GM12878 (cell line): ENCODE measurements at regions not wholly inside any gene's neighbourhood (a gene's known extent, or its start where the extent isn't known, plus 50 kb on each side); places are given as distances from the start of the nearest gene placed in this dataset.

Experiments used
- ATAC-seq: fragments of 200-7000 bp; cut with Tn5 transposase; 3 replicates; pipeline ENCODE4 v1.9.1; 2020; ENCODE audit warnings: mild to moderate bottlenecking, moderate library complexity
- BruUV-seq: library from RNA; stranded (reverse); fragments of 400-500 nt; replicated peaks from 2 replicates; lab custom pipeline; 2021; lab: Mats Ljungman, UMichigan
- CTCF ChIA-PET: fragments of 300-600 bp; sonication (Branson Sonifier 250); formaldehyde crosslinking; extraction: SDS; loops from one replicate; lab custom pipeline; 2021; ENCODE audit warnings: inconsistent platforms; lab: Yijun Ruan, JAX
- POLR2A ChIA-PET: fragments of 350-600 bp; formaldehyde crosslinking; extraction: SDS; loops from one replicate; lab custom pipeline; 2021; ENCODE audit warnings: inconsistent platforms; lab: Charles Lee
- RAD21 ChIA-PET: fragments of 300-600 bp; sonication (Branson Sonifier 250); formaldehyde crosslinking; loops from one replicate; lab custom pipeline; 2023; ENCODE audit warnings: antibody characterized with exemption; ENCODE audit not compliant: unreplicated experiment; lab: Charles Lee
- SMC1A ChIA-PET: fragments of 300-600 bp; sonication (Branson Sonifier 250); formaldehyde crosslinking; loops from one replicate; lab custom pipeline; 2023; ENCODE audit not compliant: unreplicated experiment, uncharacterized antibody; lab: Charles Lee
- DNase-seq: peaks from one replicate; pipeline ENCODE4 v3.0.0-alpha.2; 2011; ENCODE audit warnings: low read depth, low spot score
- FAIRE-seq: peaks from 3 replicates; lab custom pipeline; 2011; peaks lifted over from hg19 to GRCh38; lab: Jason Lieb, UNC
- H2AFZ ChIP-seq: 2 replicates; pipeline ENCODE4 v1.6.0; 2011; ENCODE audit warnings: low read depth, low read length, control low read depth; ENCODE audit not compliant: control insufficient read depth
- H3K27ac ChIP-seq: 2 replicates; pipeline ENCODE4 v1.5.1; 2011; ENCODE audit warnings: control low read depth; ENCODE audit not compliant: control insufficient read depth, insufficient read depth
- H3K27me3 ChIP-seq, 2 experiments: replicated peaks in 1 of 2; 2 replicates each; pipeline versions ENCODE4 v1.6.0 to v1.6.1; 2011; ENCODE audit warnings: low read length in 1 of 2; ENCODE audit not compliant: control insufficient read depth in 2 of 2, insufficient read depth in 2 of 2
- H3K36me3 ChIP-seq, 2 experiments: 2 replicates each; pipeline ENCODE4 v1.5.1; 2011; ENCODE audit warnings: low read length in 1 of 2; ENCODE audit not compliant: control insufficient read depth in 2 of 2, insufficient read depth in 2 of 2
- H3K4me1 ChIP-seq: 2 replicates; pipeline ENCODE4 v1.6.1; 2011; ENCODE audit warnings: mild to moderate bottlenecking, low read length, moderate library complexity, mixed read lengths; ENCODE audit not compliant: control insufficient read depth, insufficient read depth
- H3K4me2 ChIP-seq: 2 replicates; pipeline ENCODE4 v1.6.0; 2011; ENCODE audit warnings: control low read depth; ENCODE audit not compliant: control insufficient read depth, insufficient read depth
- H3K4me3 ChIP-seq: fragments of 200-600 bp; sonication (generic); 2 replicates; pipeline ENCODE4 v1.5.1; 2016
- H3K79me2 ChIP-seq: 2 replicates; pipeline ENCODE4 v1.6.0; 2011; ENCODE audit warnings: low read length; ENCODE audit not compliant: control insufficient read depth, insufficient read depth
- H3K9ac ChIP-seq: 2 replicates; pipeline ENCODE4 v1.8.0; 2011; ENCODE audit warnings: low read length, control low read depth, mixed read lengths; ENCODE audit not compliant: control insufficient read depth, insufficient read depth
- H3K9me3 ChIP-seq: replicated peaks from 3 replicates; pipeline ENCODE4 v1.5.1; 2011; ENCODE audit warnings: mild to moderate bottlenecking, low read length; ENCODE audit not compliant: control insufficient read depth, insufficient read depth
- H4K20me1 ChIP-seq: 2 replicates; pipeline ENCODE4 v1.6.0; 2011; ENCODE audit not compliant: control insufficient read depth, insufficient read depth
- BCLAF1 ChIP-seq: fragments of 450-650 bp; IDR thresholded peaks from 2 replicates; pipeline ENCODE4 v1.6.1; 2017; ENCODE audit warnings: antibody characterized with exemption, mild to moderate bottlenecking, moderate library complexity
- BMI1 ChIP-seq: fragments of 450-650 bp; IDR thresholded peaks from 2 replicates; pipeline ENCODE4 v1.6.1; 2016; ENCODE audit warnings: mild to moderate bottlenecking, moderate library complexity, borderline replicate concordance
- ETV6 ChIP-seq, 2 experiments: fragments of 450-650 bp in 1 of 2; IDR thresholded peaks in 1 of 2; conservative IDR thresholded peaks in 1 of 2; 2 replicates each; pipeline ENCODE4 v1.6.1; 2014; ENCODE audit warnings: antibody characterized with exemption in 1 of 2, borderline replicate concordance in 1 of 2, low read depth in 1 of 2, mild to moderate bottlenecking in 1 of 2, moderate library complexity in 1 of 2
- RELA ChIP-seq: fragments of 450-650 bp; IDR thresholded peaks from 2 replicates; pipeline ENCODE4 v1.8.0; 2014; ENCODE audit warnings: borderline replicate concordance; ENCODE audit not compliant: partially characterized antibody
- ZBTB4 ChIP-seq: fragments of 450-650 bp; formaldehyde crosslinking; IDR thresholded peaks from 2 replicates; pipeline ENCODE4 v1.4.0; 2022; ENCODE audit warnings: mild to moderate bottlenecking, moderate library complexity
- WGBS: methylation state at CpG from one replicate; pipeline ENCODE4 v1.1.6; 2016; ENCODE audit warnings: low lambda C conversion rate; ENCODE audit not compliant: insufficient replicate concordance, insufficient coverage; ENCODE audit errors: missing lambda C conversion rate; 5-methylcytosine and 5-hydroxymethylcytosine counted together
- in situ Hi-C: fragments of 300-500 bp; cut with MboI; formaldehyde crosslinking; loops from 9 replicates; pipeline ENCODE4 v1.14.3; 2018; ENCODE audit warnings: mixed read lengths
- intact Hi-C: fragments of 100-400 bp; cut with micrococcal nuclease; formaldehyde crosslinking; loops from one replicate; pipeline ENCODE4 v1.14.2; 2022; ENCODE audit not compliant: unreplicated experiment
- TF ChIP-seq, protein P1 (sequence below): fragments of 450-650 bp; conservative IDR thresholded peaks from 2 replicates; pipeline ENCODE4 v1.6.1; 2017; ENCODE audit warnings: mild to moderate bottlenecking, moderate library complexity

DNA sequence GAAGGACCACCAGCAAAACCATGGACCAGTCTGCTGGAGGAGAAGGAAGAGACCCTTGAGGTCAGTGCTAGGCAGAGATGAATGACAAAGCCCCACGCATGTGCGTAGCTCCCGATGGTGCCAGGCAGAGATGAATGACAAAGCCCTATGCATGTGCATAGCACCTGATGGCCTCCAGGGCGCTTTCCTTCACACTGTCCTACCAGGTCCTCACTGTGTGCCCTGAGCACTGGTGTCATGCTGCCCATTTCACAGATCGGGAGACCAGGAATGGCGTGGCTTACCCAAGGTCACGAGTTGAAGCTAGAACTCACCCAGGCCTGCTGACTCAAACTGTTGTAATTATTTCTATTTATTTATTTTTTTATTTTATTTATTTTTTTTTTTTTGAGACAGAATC, 149.6 kb downstream of the KATNIP start (continued):
- no peak for TF ChIP-seq RELA
- TF ChIP-seq BCLAF1, result no peak
- TF ChIP-seq, protein P1, sequence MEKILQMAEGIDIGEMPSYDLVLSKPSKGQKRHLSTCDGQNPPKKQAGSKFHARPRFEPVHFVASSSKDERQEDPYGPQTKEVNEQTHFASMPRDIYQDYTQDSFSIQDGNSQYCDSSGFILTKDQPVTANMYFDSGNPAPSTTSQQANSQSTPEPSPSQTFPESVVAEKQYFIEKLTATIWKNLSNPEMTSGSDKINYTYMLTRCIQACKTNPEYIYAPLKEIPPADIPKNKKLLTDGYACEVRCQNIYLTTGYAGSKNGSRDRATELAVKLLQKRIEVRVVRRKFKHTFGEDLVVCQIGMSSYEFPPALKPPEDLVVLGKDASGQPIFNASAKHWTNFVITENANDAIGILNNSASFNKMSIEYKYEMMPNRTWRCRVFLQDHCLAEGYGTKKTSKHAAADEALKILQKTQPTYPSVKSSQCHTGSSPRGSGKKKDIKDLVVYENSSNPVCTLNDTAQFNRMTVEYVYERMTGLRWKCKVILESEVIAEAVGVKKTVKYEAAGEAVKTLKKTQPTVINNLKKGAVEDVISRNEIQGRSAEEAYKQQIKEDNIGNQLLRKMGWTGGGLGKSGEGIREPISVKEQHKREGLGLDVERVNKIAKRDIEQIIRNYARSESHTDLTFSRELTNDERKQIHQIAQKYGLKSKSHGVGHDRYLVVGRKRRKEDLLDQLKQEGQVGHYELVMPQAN, result no peak

GRCh38 chr16:27700304-27700995, 150.5 kb downstream of the KATNIP start:
- DNase-seq (no peak), FAIRE-seq (no peak)
- CTCF ChIA-PET, result interaction anchor here (0.6 to 1.2 kb wide), 2 partner anchors 9 to 10 kb away, joined by 3 to 6 read pairs; no protein-coding TSS in a partner anchor

More at GRCh38 chr16:27700304-27700995, 150.5 kb downstream of the KATNIP start:
- Histone ChIP-seq H3K79me2 (no peaks in the 10 kb centered on the region), H3K9me3 (no peaks in the 10 kb centered on the region), H3K4me1 (no peaks in the 10 kb centered on the region), H3K4me3 (no peak overlapping the region), H3K36me3 (no peaks in the 10 kb centered on the region), H3K27me3 (no peaks in the 10 kb centered on the region), H2AFZ (no peak overlapping the region), H3K4me2 (no peak overlapping the region), H3K27ac (no peak overlapping the region), H4K20me1 (no peaks in the 10 kb centered on the region), H3K9ac (no peak overlapping the region)
- intact Hi-C loops, result no loop called here
- POLR2A ChIA-PET, result no interaction called here
- BruUV-seq, result TSS peak; percentile 41
- SMC1A ChIA-PET, result no interaction called here
- 90% methylated on average over 10 of the region's 10 CpGs for WGBS
- RAD21 ChIA-PET, result no interaction called here
- TF ChIP-seq ZBTB4 (CRISPR knock-in tag), result no peak
- no peak for TF ChIP-seq ETV6 (conservative IDR thresholded peaks at IDR 0.05 in 1 of 2, IDR thresholded peaks at IDR 0.05 in 1 of 2; ENCODE audit: borderline replicate concordance in 1 of 2, low read depth in 1 of 2)
- TF ChIP-seq BMI1, result no peak
- in situ Hi-C loops, result no loop called here
- no peak for ATAC-seq
